ENCODE measurements at regions not wholly inside any gene's neighbourhood (a gene's known extent, or its start where the extent isn't known, plus 50 kb on each side); places are given as distances from the start of the nearest gene placed in this dataset.

DNA sequence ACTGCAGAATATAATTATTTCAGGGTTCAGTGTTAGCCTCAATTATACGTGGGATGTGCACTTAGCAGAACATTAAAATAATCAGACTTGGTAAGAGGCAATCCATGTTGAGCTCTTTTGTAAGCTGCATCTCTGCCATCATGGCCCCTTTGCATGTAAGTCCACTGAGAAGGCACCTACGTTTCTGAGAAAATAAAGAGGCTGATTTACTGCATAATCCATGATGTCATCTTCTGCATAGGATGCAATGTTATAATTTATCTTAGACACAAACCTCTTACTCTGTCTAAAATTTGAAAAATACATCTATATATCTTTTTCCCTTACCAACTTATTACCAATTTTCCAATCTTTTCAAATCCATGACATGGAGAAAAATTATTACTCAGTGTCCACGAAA is 1294.7 kb downstream of the ZPLD1 start (continued):
- TF ChIP-seq BCL11A (IDR thresholded peaks at IDR 0.05; ENCODE audit: low read depth in 2 of 2, low read length in 2 of 2) (no peak), POLR2A (IDR thresholded peaks at IDR 0.05; ENCODE audit: control extremely low read depth in 1 of 2, low read depth in 2 of 2, low read length in 2 of 2) (no peak)

GRCh38 chr3:103730744-103731143 is 1295.9 kb downstream of the ZPLD1 start:
- H3K4ac ChIP-seq (replicated peaks; ENCODE audit: insufficient read length, low read depth, low read length), result no peak overlapping the region
- no peak overlapping the region for H2BK120ac ChIP-seq (replicated peaks; ENCODE audit: low read depth, low read length)
- WGBS, 2 experiments (ENCODE audit: extremely low coverage in 1 of 2, insufficient coverage in 1 of 2, insufficient read length in 1 of 2, insufficient replicate concordance in 2 of 2, low coverage in 1 of 2, low lambda C conversion rate in 2 of 2, missing lambda C conversion rate in 1 of 2), result 97% methylated on average over 3 of the region's 3 CpGs; no CpG with 5 or more reads in 1 of the 2 experiments
- no peak overlapping the region for H4K91ac ChIP-seq (replicated peaks; ENCODE audit: insufficient read length, low read length)
- no peak overlapping the region for H3K14ac ChIP-seq (ENCODE audit: insufficient read length)
- no peaks in the 10 kb centered on the region for H3K4me1 ChIP-seq (replicated peaks in 1 of 4; ENCODE audit: control insufficient read depth in 3 of 4, insufficient read depth in 4 of 4, low read length in 3 of 4)
- no peak overlapping the region for H3K4me3 ChIP-seq (ENCODE audit: extremely low read depth in 1 of 4, insufficient read depth in 2 of 4, low read depth in 3 of 4, low read length in 4 of 4)
- H3K27ac ChIP-seq (ENCODE audit: low read depth, low read length), result no peak overlapping the region
- no peak overlapping the region for H2BK20ac ChIP-seq (ENCODE audit: low read length)
- no peak overlapping the region for H2BK5ac ChIP-seq (ENCODE audit: low read depth, low read length)
- no peak overlapping the region for H4K5ac ChIP-seq (ENCODE audit: insufficient read length, low read depth, low read length)
- no peak overlapping the region for H4K8ac ChIP-seq (ENCODE audit: extremely low read depth, insufficient read depth, low read length)
- POLR2A ChIA-PET (ENCODE audit: partially characterized antibody), result no interaction called here
- CTCF ChIA-PET (ENCODE audit: partially characterized antibody), result no interaction called here
- no peaks in the 10 kb centered on the region for H3K9me3 ChIP-seq (ENCODE audit: insufficient read depth in 2 of 2, low read depth in 1 of 2, low read length in 1 of 2)
- DNase-seq (ENCODE audit: low read depth in 1 of 2, low spot score in 2 of 2) (no peak), FAIRE-seq (no peak)
- no peak overlapping the region for H2AK5ac ChIP-seq (ENCODE audit: low read depth, low read length)
- H3K23me2 ChIP-seq (ENCODE audit: low read depth, low read length), result no peaks in the 10 kb centered on the region
- no peak overlapping the region for H3K18ac ChIP-seq (ENCODE audit: extremely low read depth, low read length)
- no peaks in the 10 kb centered on the region for H3K79me1 ChIP-seq (ENCODE audit: low read depth, low read length)
- H4K20me1 ChIP-seq (replicated peaks in 1 of 2; ENCODE audit: control insufficient read depth in 1 of 2, insufficient read depth in 2 of 2, low read length in 2 of 2), result no peaks in the 10 kb centered on the region
- no peak overlapping the region for H3K9ac ChIP-seq (replicated peaks in 1 of 4; ENCODE audit: extremely low read depth in 1 of 4, low read depth in 3 of 4, low read length in 3 of 4)
- no peak overlapping the region for H2AFZ ChIP-seq (ENCODE audit: low read length)
- H3K23ac ChIP-seq (ENCODE audit: insufficient read length), result no peak overlapping the region
- no peak for TF ChIP-seq POLR2A (IDR thresholded peaks at IDR 0.05; ENCODE audit: control extremely low read depth in 1 of 2, low read depth in 2 of 2, low read length in 2 of 2)
- TF ChIP-seq NANOG (IDR thresholded peaks at IDR 0.05; ENCODE audit: insufficient read depth, low read depth, low read length, poor library complexity, severe bottlenecking), result no peak
- no peak for TF ChIP-seq RFX5 (IDR thresholded peaks at IDR 0.05; ENCODE audit: borderline replicate concordance, low read depth, low read length)
- TF ChIP-seq SIX5 (IDR thresholded peaks at IDR 0.05; ENCODE audit: low read depth, low read length), result no peak
- TF ChIP-seq SIN3A (conservative IDR thresholded peaks at IDR 0.05 in 1 of 2, IDR thresholded peaks at IDR 0.05 in 1 of 2; ENCODE audit: low read depth in 1 of 2, low read length in 2 of 2), result no peak
- no peak for TF ChIP-seq JUND (IDR thresholded peaks at IDR 0.05; ENCODE audit: low read length)
- H3K27me3 ChIP-seq (replicated peaks in 1 of 4; ENCODE audit: control insufficient read depth in 3 of 4, extremely low read depth in 1 of 4, insufficient read depth in 3 of 4, low read length in 3 of 4), result no peaks in the 10 kb centered on the region
- no peak overlapping the region for H3K4me2 ChIP-seq (ENCODE audit: insufficient read depth in 1 of 2, low read depth in 2 of 2, low read length in 2 of 2)
- H2BK12ac ChIP-seq (ENCODE audit: low read depth, low read length), result no peak overlapping the region
- H3K36me3 ChIP-seq (ENCODE audit: control insufficient read depth in 2 of 4, insufficient read depth in 4 of 4, low read length in 3 of 4), result no peaks in the 10 kb centered on the region
- H3K56ac ChIP-seq (replicated peaks; ENCODE audit: insufficient read length, low read depth, low read length), result no peak overlapping the region
- H2BK15ac ChIP-seq (ENCODE audit: low read length), result no peak overlapping the region
- H3K79me2 ChIP-seq (ENCODE audit: control insufficient read depth in 1 of 2, insufficient read depth in 2 of 2, low read length in 2 of 2), result no peaks in the 10 kb centered on the region
